ENCODE measurements at regions not wholly inside any gene's neighbourhood (a gene's known extent, or its start where the extent isn't known, plus 50 kb on each side); places are given as distances from the start of the nearest gene placed in this dataset.
"Not testable (repeated sequence)": the region's sequence is repeated elsewhere in the genome, so short reads cannot be mapped to it uniquely, and the experiment has no call there.

DNA sequence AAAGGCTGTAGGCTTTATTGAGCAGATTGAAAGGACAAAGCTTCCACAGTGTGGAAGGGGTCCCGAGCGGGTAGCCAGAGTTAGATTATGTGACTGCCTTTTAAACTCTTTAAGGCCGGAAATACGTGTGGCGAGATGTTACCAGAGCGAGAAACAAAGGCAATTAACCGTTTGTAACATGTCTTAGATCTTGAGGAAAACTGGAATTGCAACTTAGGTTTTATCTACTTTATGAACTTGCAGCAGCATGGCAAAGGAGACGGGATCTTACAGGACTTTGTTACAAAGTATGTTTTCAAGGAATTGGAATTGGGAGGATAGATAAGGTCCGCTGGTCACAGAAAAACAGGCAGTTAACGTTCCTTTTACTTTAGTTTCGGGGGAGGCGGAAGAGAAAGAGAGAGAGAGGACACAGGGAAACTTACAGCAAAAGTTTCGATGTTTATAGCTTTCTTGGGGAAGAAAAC is 594.7 kb upstream of the ADGRB3 start:
- H3K27me3 Mint-ChIP-seq: no peaks in the 10 kb centered on the region
- H3K4me1 Mint-ChIP-seq: no peaks in the 10 kb centered on the region
- no peak for ATAC-seq (replicated peaks)
- H3K27ac Mint-ChIP-seq: no peak overlapping the region
- H3K4me3 Mint-ChIP-seq: no peak overlapping the region
- H3K9me3 Mint-ChIP-seq: peaks cover 11% of the 10 kb centered on the region
- H3K36me3 Mint-ChIP-seq (ENCODE audit: low read depth): no peaks in the 10 kb centered on the region

GRCh38 chr6:68039641-68040311 is 595.3 kb upstream of the ADGRB3 start:
- Mint-ChIP-seq H3K4me1 (no peaks in the 10 kb centered on the region), H3K27ac (no peak overlapping the region), H3K9me3 (peaks cover 11% of the 10 kb centered on the region), H3K27me3 (no peaks in the 10 kb centered on the region), H3K36me3 (ENCODE audit: low read depth) (no peaks in the 10 kb centered on the region), H3K4me3 (no peak overlapping the region)
- ATAC-seq (replicated peaks): no peak

- H3K36me3 Mint-ChIP-seq (ENCODE audit: low read depth): no peaks in the 10 kb centered on the region
Observed at GRCh38 chr6:68038815-68039408, 596.2 kb upstream of the ADGRB3 start.

GRCh38 chr6:68032217-68032616 is 602.9 kb upstream of the ADGRB3 start:
- Mint-ChIP-seq H3K27me3 (no peaks in the 10 kb centered on the region), H3K36me3 (ENCODE audit: low read depth) (no peaks in the 10 kb centered on the region), H3K9me3 (peaks cover 8% of the 10 kb centered on the region), H3K4me1 (no peaks in the 10 kb centered on the region), H3K4me3 (no peak overlapping the region), H3K27ac (no peak overlapping the region)
- no peak for ATAC-seq (replicated peaks)

More at GRCh38 chr6:68038815-68039408, 596.2 kb upstream of the ADGRB3 start:
- Mint-ChIP-seq H3K4me3 (no peak overlapping the region), H3K4me1 (no peaks in the 10 kb centered on the region), H3K27me3 (no peaks in the 10 kb centered on the region), H3K9me3 (peaks cover 11% of the 10 kb centered on the region), H3K27ac (no peak overlapping the region)
- ATAC-seq (replicated peaks): no peak

GRCh38 chr6:68031054-68031453 is 604.0 kb upstream of the ADGRB3 start:
- Mint-ChIP-seq H3K36me3 (ENCODE audit: low read depth) (no peaks in the 10 kb centered on the region), H3K27me3 (no peaks in the 10 kb centered on the region), H3K4me3 (no peak overlapping the region), H3K4me1 (no peaks in the 10 kb centered on the region), H3K27ac (no peak overlapping the region), H3K9me3 (peaks cover 8% of the 10 kb centered on the region)
- no peak for ATAC-seq (replicated peaks)

GRCh38 chr6:68026483-68026882 is 608.6 kb upstream of the ADGRB3 start:
- ATAC-seq (replicated peaks): no peak
- H3K27me3 Mint-ChIP-seq: no peaks in the 10 kb centered on the region
- no peak overlapping the region for H3K4me3 Mint-ChIP-seq
- H3K9me3 Mint-ChIP-seq: peaks cover 8% of the 10 kb centered on the region
- H3K36me3 Mint-ChIP-seq (ENCODE audit: low read depth): no peaks in the 10 kb centered on the region
- no peaks in the 10 kb centered on the region for H3K4me1 Mint-ChIP-seq
- no peak overlapping the region for H3K27ac Mint-ChIP-seq

DNA sequence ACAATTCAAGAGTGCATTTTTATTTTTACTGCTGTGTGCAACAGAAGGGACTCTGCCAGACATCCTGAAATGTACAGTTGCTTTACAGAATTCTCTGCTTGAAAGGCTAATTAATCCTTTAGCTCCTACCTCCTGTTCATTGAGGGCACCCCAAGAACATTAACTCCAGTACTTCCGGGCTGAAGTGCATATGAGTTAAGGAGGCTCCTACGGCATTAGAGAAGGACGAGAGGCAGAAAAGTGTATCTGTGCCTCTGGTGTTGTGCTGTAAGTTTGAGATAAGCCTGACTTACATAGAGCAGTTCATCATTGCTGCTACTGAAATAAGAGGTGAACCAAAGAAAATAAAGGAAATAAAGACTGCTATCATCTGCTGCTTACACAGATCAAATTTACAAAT is 609.3 kb upstream of the ADGRB3 start:
- no peak overlapping the region for H3K4me3 Mint-ChIP-seq

GRCh38 chr6:68024570-68025269 is 610.4 kb upstream of the ADGRB3 start:
- H3K9me3 Mint-ChIP-seq: peaks cover 8% of the 10 kb centered on the region
- H3K27me3 Mint-ChIP-seq: no peaks in the 10 kb centered on the region
- no peak for ATAC-seq (replicated peaks)
- H3K4me3 Mint-ChIP-seq: no peak overlapping the region
- no peaks in the 10 kb centered on the region for H3K4me1 Mint-ChIP-seq
- no peaks in the 10 kb centered on the region for H3K36me3 Mint-ChIP-seq (ENCODE audit: low read depth)
- H3K27ac Mint-ChIP-seq: no peak overlapping the region

More for the DNA sequence above, 609.3 kb upstream of the ADGRB3 start:
- ATAC-seq (replicated peaks): no peak
- Mint-ChIP-seq H3K27ac (no peak overlapping the region), H3K27me3 (no peaks in the 10 kb centered on the region), H3K36me3 (ENCODE audit: low read depth) (no peaks in the 10 kb centered on the region), H3K4me1 (no peaks in the 10 kb centered on the region), H3K9me3 (peaks cover 8% of the 10 kb centered on the region)

DNA sequence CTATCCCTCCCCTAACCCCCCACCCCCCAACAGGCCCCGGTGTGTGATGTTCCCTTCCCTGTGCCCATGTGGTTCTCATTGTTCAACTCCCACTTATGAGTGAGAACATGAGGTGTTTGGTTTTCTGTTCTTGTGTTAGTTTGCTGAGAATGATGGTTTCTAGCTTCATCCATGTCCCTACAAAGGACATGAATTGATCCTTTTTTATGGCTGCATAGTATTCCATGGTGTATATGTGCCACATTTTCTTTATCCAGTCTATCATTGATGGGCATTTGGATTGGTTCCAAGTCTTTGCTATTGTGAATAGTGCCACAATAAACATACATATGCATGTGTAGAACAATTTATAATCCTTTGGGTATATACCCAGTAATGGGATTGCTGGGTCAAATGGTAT is 612.1 kb upstream of the ADGRB3 start:
- H3K36me3 Mint-ChIP-seq (ENCODE audit: low read depth); ATAC-seq (replicated peaks); H3K4me3 Mint-ChIP-seq; H3K27me3 Mint-ChIP-seq; H3K4me1 Mint-ChIP-seq; H3K9me3 Mint-ChIP-seq; H3K27ac Mint-ChIP-seq: not testable (repeated sequence)

GRCh38 chr6:68013780-68014515 is 621.1 kb upstream of the ADGRB3 start:
- H3K27me3 Mint-ChIP-seq: no peaks in the 10 kb centered on the region
- no peaks in the 10 kb centered on the region for H3K4me1 Mint-ChIP-seq
- no peaks in the 10 kb centered on the region for H3K36me3 Mint-ChIP-seq (ENCODE audit: low read depth)
- ATAC-seq (replicated peaks): no peak
- no peak overlapping the region for H3K4me3 Mint-ChIP-seq
- peaks cover 11% of the 10 kb centered on the region for H3K9me3 Mint-ChIP-seq
- no peak overlapping the region for H3K27ac Mint-ChIP-seq

DNA sequence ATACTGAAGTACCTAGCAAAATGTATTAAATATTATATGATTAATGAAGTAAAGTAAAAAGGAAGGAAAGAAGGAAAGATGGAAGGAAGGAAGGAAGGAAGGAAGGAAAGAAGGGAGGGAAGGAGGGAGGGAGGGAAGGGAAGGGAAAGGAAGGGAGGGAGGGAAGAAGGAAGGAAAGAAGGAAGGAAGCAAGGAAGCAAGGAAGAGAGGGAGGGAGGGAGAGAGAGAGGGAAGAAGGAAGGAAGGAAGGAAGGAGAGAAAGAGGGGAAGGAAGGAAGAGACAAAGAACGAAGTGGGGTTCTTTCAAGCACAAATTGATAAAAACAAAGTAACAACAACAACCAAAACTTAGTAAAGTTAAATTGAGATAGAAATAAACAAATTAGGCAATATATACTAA is 622.3 kb upstream of the ADGRB3 start:
- Mint-ChIP-seq H3K4me1 (no peaks in the 10 kb centered on the region), H3K27me3 (no peaks in the 10 kb centered on the region), H3K36me3 (ENCODE audit: low read depth) (no peaks in the 10 kb centered on the region), H3K4me3 (no peak overlapping the region), H3K9me3 (peaks cover 15% of the 10 kb centered on the region), H3K27ac (no peak overlapping the region)
- ATAC-seq (replicated peaks): no peak

GRCh38 chr6:68010936-68011335 is 624.1 kb upstream of the ADGRB3 start:
- no peak for ATAC-seq (replicated peaks)
- peaks cover 15% of the 10 kb centered on the region for H3K9me3 Mint-ChIP-seq
- no peaks in the 10 kb centered on the region for H3K4me1 Mint-ChIP-seq
- no peak overlapping the region for H3K4me3 Mint-ChIP-seq
- H3K27ac Mint-ChIP-seq: no peak overlapping the region
- no peaks in the 10 kb centered on the region for H3K27me3 Mint-ChIP-seq
- no peaks in the 10 kb centered on the region for H3K36me3 Mint-ChIP-seq (ENCODE audit: low read depth)

DNA sequence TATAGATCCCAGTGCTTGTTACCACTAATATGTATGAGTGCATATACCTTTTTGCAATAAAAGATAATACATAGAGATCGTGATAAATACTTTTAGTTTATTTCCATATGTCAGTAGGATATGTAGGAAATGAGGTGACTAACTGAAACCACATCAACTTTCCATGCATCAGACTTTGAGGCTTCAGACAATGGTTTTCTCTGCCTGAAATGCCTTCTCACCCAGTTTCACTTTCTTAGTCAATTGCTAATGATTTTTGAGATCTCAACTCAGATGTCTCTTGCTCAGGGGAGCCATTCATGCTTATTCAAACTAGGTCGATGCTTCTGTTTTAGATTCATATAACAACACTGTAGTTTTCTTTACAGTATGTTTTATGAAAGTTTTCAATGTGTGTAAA is 626.6 kb upstream of the ADGRB3 start:
- no peaks in the 10 kb centered on the region for H3K4me1 Mint-ChIP-seq
- H3K9me3 Mint-ChIP-seq: peaks cover 10% of the 10 kb centered on the region
- H3K36me3 Mint-ChIP-seq (ENCODE audit: low read depth): no peaks in the 10 kb centered on the region
- no peak overlapping the region for H3K4me3 Mint-ChIP-seq
- no peak for ATAC-seq (replicated peaks)
- no peaks in the 10 kb centered on the region for H3K27me3 Mint-ChIP-seq
- H3K27ac Mint-ChIP-seq: no peak overlapping the region

DNA sequence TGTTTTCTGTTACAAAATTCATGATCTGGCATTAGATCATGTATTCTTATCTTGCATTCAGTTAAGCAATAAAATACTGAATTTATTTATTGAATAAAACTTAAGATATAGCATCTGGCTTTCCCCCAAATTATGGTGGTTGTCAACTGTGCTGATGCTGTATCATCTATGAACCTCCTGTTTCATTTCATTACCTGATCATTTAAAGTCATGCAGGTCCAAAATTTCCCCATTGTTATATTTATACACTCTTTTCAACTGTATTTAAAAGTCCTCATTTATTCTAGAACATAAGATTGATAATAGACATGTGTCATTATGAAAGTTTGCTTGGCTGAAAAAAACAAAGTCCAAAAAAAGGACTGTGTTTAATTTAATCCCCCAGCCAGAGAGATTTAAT is 627.4 kb upstream of the ADGRB3 start:
- Mint-ChIP-seq H3K27me3 (no peaks in the 10 kb centered on the region), H3K9me3 (peaks cover 12% of the 10 kb centered on the region), H3K27ac (no peak overlapping the region), H3K4me3 (no peak overlapping the region), H3K36me3 (ENCODE audit: low read depth) (no peaks in the 10 kb centered on the region), H3K4me1 (no peaks in the 10 kb centered on the region)
- ATAC-seq (replicated peaks): no peak
